Activated T-helper 17 cell treated with anti-CD3 and anti-CD28 coated beads, Interleukin-2, amount 50 U/mL, for 72 hours (primary cell): ENCODE measurements at regions not wholly inside any gene's neighbourhood (a gene's known extent, or its start where the extent isn't known, plus 50 kb on each side); places are given as distances from the start of the nearest gene placed in this dataset.
"Not testable (repeated sequence)": the region's sequence is repeated elsewhere in the genome, so short reads cannot be mapped to it uniquely, and the experiment has no call there.

Experiments
- ATAC-seq: fragments of 150-1000 bp; cut with Tn5 transposase; replicated peaks from 2 replicates; pipeline ENCODE4 v1.10.0; 2021; ENCODE audit warnings: mild to moderate bottlenecking, moderate library complexity
- H3K27ac Mint-ChIP-seq: one replicate; pipeline ENCODE4 v1.8.0; 2022; ENCODE audit warnings: mixed read lengths
- H3K27me3 Mint-ChIP-seq: one replicate; pipeline ENCODE4 v1.8.0; 2022; ENCODE audit warnings: mixed read lengths
- H3K36me3 Mint-ChIP-seq: one replicate; pipeline ENCODE4 v1.8.0; 2022; ENCODE audit warnings: low read depth, mild to moderate bottlenecking, mixed read lengths
- H3K4me1 Mint-ChIP-seq: one replicate; pipeline ENCODE4 v1.8.0; 2022; ENCODE audit warnings: mixed read lengths
- H3K4me3 Mint-ChIP-seq: one replicate; pipeline ENCODE4 v1.8.0; 2022; ENCODE audit warnings: mild to moderate bottlenecking, mixed read lengths
- H3K9me3 Mint-ChIP-seq: one replicate; pipeline ENCODE4 v1.8.0; 2022; ENCODE audit warnings: mixed read lengths

DNA sequence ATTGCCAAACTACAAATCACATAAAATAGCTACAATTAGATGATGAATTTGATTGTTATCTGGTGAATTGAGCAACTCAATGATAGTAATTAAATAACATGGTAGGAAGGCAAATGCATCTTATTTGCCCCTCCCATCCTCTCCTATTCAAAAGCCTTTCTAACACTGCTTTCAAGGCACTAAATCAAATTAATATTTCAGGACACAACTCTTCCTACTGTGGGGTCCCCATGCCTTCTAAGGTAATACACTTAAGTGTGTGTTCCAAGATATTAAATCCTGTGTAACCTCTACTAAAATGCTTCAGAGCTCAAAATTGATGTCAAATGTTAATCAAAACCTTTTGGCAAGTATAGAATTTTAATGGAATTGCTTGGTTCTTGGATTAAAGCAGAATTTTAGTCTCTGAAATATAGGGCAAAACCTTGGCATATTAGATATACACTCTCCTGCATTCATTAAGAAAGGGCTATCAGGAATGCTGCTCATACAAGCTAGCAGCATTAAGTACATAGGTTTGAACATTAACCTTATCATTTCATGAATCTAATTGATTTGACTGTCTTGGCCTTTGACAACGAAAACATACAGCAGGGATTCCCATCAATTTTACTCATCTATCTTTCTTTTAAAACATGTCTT lies 371.8 kb upstream of the GALNTL6 start:
- H3K4me3 Mint-ChIP-seq, result no peak overlapping the region
- no peak overlapping the region for H3K27ac Mint-ChIP-seq
- H3K27me3 Mint-ChIP-seq, result no peaks in the 10 kb centered on the region
- H3K36me3 Mint-ChIP-seq, result no peaks in the 10 kb centered on the region
- no peak for ATAC-seq
- H3K9me3 Mint-ChIP-seq, result peaks cover 10% of the 10 kb centered on the region
- H3K4me1 Mint-ChIP-seq, result no peaks in the 10 kb centered on the region

DNA sequence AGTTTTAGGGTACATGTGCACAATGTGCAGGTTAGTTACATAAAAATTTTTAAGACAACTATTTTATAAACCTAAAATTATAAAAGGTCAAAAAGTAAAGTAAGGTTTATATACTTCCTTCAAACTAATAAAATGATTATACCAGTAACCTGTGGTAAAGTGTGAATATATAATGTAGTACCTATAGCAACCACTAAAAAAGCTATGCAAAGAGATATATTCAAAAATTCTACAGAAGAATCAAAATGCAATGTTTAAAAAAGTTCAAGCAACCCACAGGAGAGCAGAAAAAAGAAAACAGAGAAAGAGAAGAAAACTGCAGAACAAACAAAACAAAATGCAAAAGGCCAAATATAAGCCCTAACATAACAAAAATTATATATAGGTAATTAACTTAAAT lies 379.5 kb upstream of the GALNTL6 start:
- ATAC-seq, result no peak
- H3K4me1 Mint-ChIP-seq, result no peaks in the 10 kb centered on the region
- H3K9me3 Mint-ChIP-seq, result peaks cover 8% of the 10 kb centered on the region
- H3K27me3 Mint-ChIP-seq, result no peaks in the 10 kb centered on the region
- H3K36me3 Mint-ChIP-seq, result no peaks in the 10 kb centered on the region
- no peak overlapping the region for H3K4me3 Mint-ChIP-seq
- H3K27ac Mint-ChIP-seq, result no peak overlapping the region

DNA sequence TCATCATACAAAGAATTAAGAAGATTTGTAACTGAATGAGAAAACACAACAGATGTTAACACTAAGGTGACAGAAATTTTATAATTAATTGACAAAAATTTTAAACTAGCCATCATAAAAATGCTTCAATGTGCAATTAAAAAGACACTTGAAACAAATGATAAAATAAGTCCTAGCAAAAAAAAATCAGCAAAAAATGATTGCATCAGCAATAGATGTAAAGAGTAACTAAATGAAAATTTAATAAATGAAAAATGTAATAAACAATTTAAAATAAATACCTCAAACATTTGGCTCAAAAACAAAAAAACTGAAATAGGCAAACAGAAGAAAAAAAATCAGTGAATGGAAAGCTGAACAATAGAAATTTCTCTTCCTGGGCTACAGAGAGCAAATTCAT lies 380.7 kb upstream of the GALNTL6 start:
- Mint-ChIP-seq H3K4me1 (no peaks in the 10 kb centered on the region), H3K4me3 (no peak overlapping the region), H3K27me3 (no peaks in the 10 kb centered on the region), H3K36me3 (no peaks in the 10 kb centered on the region), H3K27ac (no peak overlapping the region), H3K9me3 (peaks cover 8% of the 10 kb centered on the region)
- ATAC-seq, result no peak

- H3K27me3 Mint-ChIP-seq, result no peaks in the 10 kb centered on the region
- no peak for ATAC-seq
- peaks cover 8% of the 10 kb centered on the region for H3K9me3 Mint-ChIP-seq
- H3K4me1 Mint-ChIP-seq, result no peaks in the 10 kb centered on the region
- H3K36me3 Mint-ChIP-seq, result no peaks in the 10 kb centered on the region
- H3K27ac Mint-ChIP-seq, result no peak overlapping the region
- no peak overlapping the region for H3K4me3 Mint-ChIP-seq
Observed at GRCh38 chr4:171430495-171430894, 382.7 kb upstream of the GALNTL6 start.

GRCh38 chr4:171397175-171397574 lies 416.0 kb upstream of the GALNTL6 start:
- Mint-ChIP-seq H3K27ac (no peak overlapping the region), H3K4me3 (no peak overlapping the region), H3K36me3 (no peaks in the 10 kb centered on the region), H3K4me1 (no peaks in the 10 kb centered on the region), H3K27me3 (no peaks in the 10 kb centered on the region), H3K9me3 (peaks cover 9% of the 10 kb centered on the region)
- ATAC-seq, result no peak

- Mint-ChIP-seq H3K27me3 (no peaks in the 10 kb centered on the region), H3K4me3 (no peak overlapping the region), H3K4me1 (no peaks in the 10 kb centered on the region), H3K36me3 (no peaks in the 10 kb centered on the region), H3K27ac (no peak overlapping the region), H3K9me3 (peaks cover 9% of the 10 kb centered on the region)
- no peak for ATAC-seq
Observed at GRCh38 chr4:171390626-171391025, 422.6 kb upstream of the GALNTL6 start.

- no peak overlapping the region for H3K27ac Mint-ChIP-seq
- no peak for ATAC-seq
- H3K36me3 Mint-ChIP-seq, result no peaks in the 10 kb centered on the region
- H3K27me3 Mint-ChIP-seq, result no peaks in the 10 kb centered on the region
- H3K4me3 Mint-ChIP-seq, result no peak overlapping the region
- H3K9me3 Mint-ChIP-seq, result peaks cover 4% of the 10 kb centered on the region
- no peaks in the 10 kb centered on the region for H3K4me1 Mint-ChIP-seq
Observed at GRCh38 chr4:171378323-171378722, 434.9 kb upstream of the GALNTL6 start.

DNA sequence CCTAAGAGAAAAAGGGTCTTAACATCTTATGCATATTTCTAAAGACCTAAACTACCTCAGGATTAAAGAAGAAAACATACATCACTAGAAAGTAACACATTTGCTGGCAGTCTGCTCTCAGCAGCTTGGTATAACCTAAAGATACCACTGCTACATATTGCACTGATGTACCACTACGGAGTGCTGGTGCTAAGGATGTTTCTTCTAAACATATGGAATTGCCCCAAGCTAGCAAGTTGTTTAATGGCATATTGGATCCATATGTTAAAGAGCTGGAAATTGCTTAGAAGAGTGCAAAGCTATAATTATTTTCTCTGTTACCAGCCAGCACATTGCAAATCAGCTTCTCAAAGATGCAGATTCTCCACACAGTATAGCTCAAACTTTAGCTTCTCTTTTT lies 436.5 kb upstream of the GALNTL6 start:
- H3K4me1 Mint-ChIP-seq, result no peaks in the 10 kb centered on the region
- no peaks in the 10 kb centered on the region for H3K27me3 Mint-ChIP-seq
- no peak overlapping the region for H3K4me3 Mint-ChIP-seq
- H3K9me3 Mint-ChIP-seq, result peaks cover 4% of the 10 kb centered on the region
- ATAC-seq, result no peak
- H3K36me3 Mint-ChIP-seq, result no peaks in the 10 kb centered on the region
- no peak overlapping the region for H3K27ac Mint-ChIP-seq

DNA sequence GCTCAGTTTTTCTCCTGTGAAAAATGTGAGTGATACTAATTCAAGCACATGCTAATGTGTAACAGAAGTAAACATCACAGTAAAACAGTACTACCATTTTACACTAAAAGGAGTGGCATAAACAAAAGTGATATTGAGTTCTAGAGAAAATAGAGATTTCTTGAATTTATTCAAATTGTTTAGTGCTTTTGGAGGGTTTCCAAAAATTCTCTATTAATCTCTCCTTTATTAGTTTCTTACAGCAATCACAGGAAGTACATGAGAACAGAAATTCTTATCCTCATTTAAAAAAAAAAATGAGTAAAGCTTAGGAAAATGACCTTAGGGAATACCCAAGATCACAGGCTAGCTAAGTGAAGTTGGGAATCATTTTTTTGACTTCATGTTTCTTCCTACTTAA lies 459.7 kb upstream of the GALNTL6 start:
- Mint-ChIP-seq H3K36me3 (no peaks in the 10 kb centered on the region), H3K27me3 (no peaks in the 10 kb centered on the region), H3K4me3 (no peak overlapping the region), H3K9me3 (peaks cover 12% of the 10 kb centered on the region), H3K4me1 (no peaks in the 10 kb centered on the region), H3K27ac (no peak overlapping the region)
- ATAC-seq, result no peak

DNA sequence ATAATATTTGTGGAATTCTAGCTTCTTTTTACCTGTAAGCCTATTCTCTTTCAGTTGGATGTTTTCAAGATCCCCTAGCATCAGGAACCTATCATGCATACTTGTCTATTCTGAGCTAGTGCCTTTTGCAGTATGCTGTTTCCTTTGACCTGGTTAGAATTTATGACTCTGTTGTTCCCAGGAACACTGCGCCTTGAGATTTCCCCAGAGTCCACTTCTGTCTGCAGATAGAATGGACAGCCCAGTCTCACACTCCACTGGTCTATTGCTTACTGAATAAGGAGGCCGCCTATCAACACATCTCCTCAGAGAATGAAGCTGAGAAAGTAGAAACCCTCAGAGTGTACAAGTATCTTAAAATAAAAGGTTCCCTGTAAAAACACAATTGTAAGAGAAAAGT lies 465.1 kb upstream of the GALNTL6 start:
- Mint-ChIP-seq H3K4me3 (no peak overlapping the region), H3K27me3 (no peaks in the 10 kb centered on the region), H3K9me3 (no peaks in the 10 kb centered on the region), H3K27ac (no peak overlapping the region), H3K36me3 (no peaks in the 10 kb centered on the region), H3K4me1 (no peaks in the 10 kb centered on the region)
- no peak for ATAC-seq

DNA sequence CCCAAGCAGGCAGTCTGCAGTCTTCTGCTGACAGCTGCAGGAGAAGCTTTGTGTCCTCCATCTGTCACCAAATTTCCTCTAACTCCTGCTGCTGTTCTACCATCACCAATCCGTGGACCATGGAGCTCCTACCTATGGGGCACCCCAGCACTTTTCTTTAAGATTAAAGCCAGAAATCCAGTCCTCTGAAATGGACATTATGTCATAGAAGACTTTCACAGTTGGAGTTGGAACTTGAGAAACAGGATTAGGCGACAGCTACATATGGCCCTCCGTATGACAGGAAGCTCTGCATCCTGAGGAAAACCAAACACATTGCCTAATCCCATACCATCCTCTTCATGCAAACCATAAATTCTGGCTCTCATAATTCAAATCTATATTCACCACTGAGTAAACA lies 470.6 kb upstream of the GALNTL6 start:
- Mint-ChIP-seq H3K9me3 (peaks cover 7% of the 10 kb centered on the region), H3K4me3 (no peak overlapping the region), H3K27me3 (no peaks in the 10 kb centered on the region), H3K36me3 (no peaks in the 10 kb centered on the region), H3K27ac (no peak overlapping the region), H3K4me1 (no peaks in the 10 kb centered on the region)
- ATAC-seq, result no peak

- no peak overlapping the region for H3K27ac Mint-ChIP-seq
- no peaks in the 10 kb centered on the region for H3K36me3 Mint-ChIP-seq
- no peaks in the 10 kb centered on the region for H3K4me1 Mint-ChIP-seq
- no peak for ATAC-seq
- no peak overlapping the region for H3K4me3 Mint-ChIP-seq
- H3K9me3 Mint-ChIP-seq, result peaks cover 11% of the 10 kb centered on the region
- no peaks in the 10 kb centered on the region for H3K27me3 Mint-ChIP-seq
Observed at GRCh38 chr4:171340258-171340657, 472.9 kb upstream of the GALNTL6 start.

DNA sequence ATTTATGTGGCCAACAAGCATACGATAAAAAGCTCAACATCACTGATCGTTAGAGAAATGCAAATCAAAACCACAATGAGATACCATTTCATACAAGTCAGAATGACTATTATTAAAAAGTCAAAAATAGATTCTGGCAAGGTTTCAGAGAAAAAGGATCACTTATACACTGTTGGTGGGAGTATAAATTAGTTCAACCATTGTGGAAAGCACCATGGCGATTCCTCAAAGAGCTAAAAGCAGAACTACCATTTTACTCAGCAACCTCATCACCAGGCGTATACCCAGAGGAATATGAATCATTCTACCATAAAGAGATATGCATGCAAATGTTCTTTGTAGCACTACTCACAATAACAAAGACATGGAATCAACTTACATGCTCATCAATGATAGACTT lies 478.7 kb upstream of the GALNTL6 start:
- H3K4me1 Mint-ChIP-seq, result no peaks in the 10 kb centered on the region
- H3K9me3 Mint-ChIP-seq, result peaks cover 8% of the 10 kb centered on the region
- H3K4me3 Mint-ChIP-seq, result no peak overlapping the region
- ATAC-seq, result no peak
- no peak overlapping the region for H3K27ac Mint-ChIP-seq
- no peaks in the 10 kb centered on the region for H3K36me3 Mint-ChIP-seq
- no peaks in the 10 kb centered on the region for H3K27me3 Mint-ChIP-seq

GRCh38 chr4:171308661-171309060 lies 504.5 kb upstream of the GALNTL6 start:
- H3K36me3 Mint-ChIP-seq, result no peaks in the 10 kb centered on the region
- peaks cover 16% of the 10 kb centered on the region for H3K9me3 Mint-ChIP-seq
- H3K4me3 Mint-ChIP-seq, result no peak overlapping the region
- H3K27me3 Mint-ChIP-seq, result no peaks in the 10 kb centered on the region
- no peak for ATAC-seq
- no peak overlapping the region for H3K27ac Mint-ChIP-seq
- no peaks in the 10 kb centered on the region for H3K4me1 Mint-ChIP-seq

GRCh38 chr4:171298048-171298718 lies 515.0 kb upstream of the GALNTL6 start:
- ATAC-seq, H3K27ac Mint-ChIP-seq, H3K9me3 Mint-ChIP-seq: not testable (repeated sequence)

More at GRCh38 chr4:171298048-171298718, 515.0 kb upstream of the GALNTL6 start:
- H3K27me3 Mint-ChIP-seq, H3K36me3 Mint-ChIP-seq, H3K4me1 Mint-ChIP-seq, H3K4me3 Mint-ChIP-seq: not testable (repeated sequence)
